ENCODE measurements at regions not wholly inside any gene's neighbourhood (a gene's known extent, or its start where the extent isn't known, plus 50 kb on each side); places are given as distances from the start of the nearest gene placed in this dataset.

DNA sequence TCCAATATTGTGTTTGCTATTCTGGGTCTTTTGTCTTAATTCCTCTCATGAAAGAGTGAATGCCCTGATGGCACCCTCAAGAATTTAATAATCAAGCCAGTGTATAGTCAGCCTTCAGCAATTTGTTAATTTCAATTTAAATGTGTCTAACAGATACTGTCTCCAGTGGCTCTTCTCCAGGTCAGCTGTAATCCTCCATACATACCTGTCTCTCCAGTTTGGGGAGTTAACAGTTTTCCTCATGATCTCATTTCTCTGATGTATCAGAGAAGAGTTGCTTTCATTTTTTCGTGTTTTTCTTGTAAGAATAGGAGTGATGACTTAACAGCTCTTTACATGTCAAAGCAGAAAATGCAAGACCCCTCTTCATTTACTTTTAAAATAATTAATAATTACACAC is 500.3 kb upstream of the RORB start:
- no peak for TF ChIP-seq MAZ (IDR thresholded peaks at IDR 0.05; ENCODE audit: borderline replicate concordance, low read depth, low read length)
- TF ChIP-seq NFE2L2 (IDR thresholded peaks at IDR 0.05; ENCODE audit: low read depth, low read length): no peak
- TF ChIP-seq, protein P1, sequence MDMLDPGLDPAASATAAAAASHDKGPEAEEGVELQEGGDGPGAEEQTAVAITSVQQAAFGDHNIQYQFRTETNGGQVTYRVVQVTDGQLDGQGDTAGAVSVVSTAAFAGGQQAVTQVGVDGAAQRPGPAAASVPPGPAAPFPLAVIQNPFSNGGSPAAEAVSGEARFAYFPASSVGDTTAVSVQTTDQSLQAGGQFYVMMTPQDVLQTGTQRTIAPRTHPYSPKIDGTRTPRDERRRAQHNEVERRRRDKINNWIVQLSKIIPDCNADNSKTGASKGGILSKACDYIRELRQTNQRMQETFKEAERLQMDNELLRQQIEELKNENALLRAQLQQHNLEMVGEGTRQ (IDR thresholded peaks at IDR 0.05; ENCODE audit: low read depth, low read length): no peak
- TF ChIP-seq MXI1 (IDR thresholded peaks at IDR 0.05; ENCODE audit: borderline replicate concordance, low read depth, low read length): no peak
- no peak for TF ChIP-seq RFX5 (IDR thresholded peaks at IDR 0.05; ENCODE audit: low read depth, low read length)
- TF ChIP-seq, protein P2, sequence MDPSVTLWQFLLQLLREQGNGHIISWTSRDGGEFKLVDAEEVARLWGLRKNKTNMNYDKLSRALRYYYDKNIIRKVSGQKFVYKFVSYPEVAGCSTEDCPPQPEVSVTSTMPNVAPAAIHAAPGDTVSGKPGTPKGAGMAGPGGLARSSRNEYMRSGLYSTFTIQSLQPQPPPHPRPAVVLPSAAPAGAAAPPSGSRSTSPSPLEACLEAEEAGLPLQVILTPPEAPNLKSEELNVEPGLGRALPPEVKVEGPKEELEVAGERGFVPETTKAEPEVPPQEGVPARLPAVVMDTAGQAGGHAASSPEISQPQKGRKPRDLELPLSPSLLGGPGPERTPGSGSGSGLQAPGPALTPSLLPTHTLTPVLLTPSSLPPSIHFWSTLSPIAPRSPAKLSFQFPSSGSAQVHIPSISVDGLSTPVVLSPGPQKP (IDR thresholded peaks at IDR 0.05; ENCODE audit: borderline replicate concordance, low read depth, low read length): no peak
- H4K8ac ChIP-seq (ENCODE audit: low read depth in 2 of 2, low read length in 2 of 2): no peak overlapping the region
- POLR2A ChIA-PET (ENCODE audit: unreplicated experiment): no interaction called here
- H3K4ac ChIP-seq (ENCODE audit: low read depth, low read length): no peak overlapping the region
- ATAC-seq (ENCODE audit: low read depth): no peak
- no peaks in the 10 kb centered on the region for H3K4me1 ChIP-seq (ENCODE audit: control insufficient read depth, insufficient read depth, low read length)
- no peak overlapping the region for H3K27ac ChIP-seq (ENCODE audit: insufficient read depth, low read length)
- no peaks in the 10 kb centered on the region for H3K36me3 ChIP-seq (ENCODE audit: control insufficient read depth, insufficient read depth, low read length)
- H2AK5ac ChIP-seq (ENCODE audit: low read depth, low read length): no peak overlapping the region
- no peaks in the 10 kb centered on the region for H3K27me3 ChIP-seq (ENCODE audit: control insufficient read depth, insufficient read depth, low read length)
- no peak overlapping the region for H2BK120ac ChIP-seq (ENCODE audit: low read depth, low read length)
- H2AK9ac ChIP-seq (replicated peaks; ENCODE audit: low read depth, low read length, poor library complexity): no peak overlapping the region
- H4K91ac ChIP-seq (ENCODE audit: insufficient read depth, low read depth, low read length): no peak overlapping the region
- dilution Hi-C loops (cut with HindIII; ENCODE audit: low sequenced_read_pairs, unreplicated experiment) (no loop called here), intact Hi-C loops (cut with micrococcal nuclease) (no loop called here), in situ Hi-C loops (cut with MboI; ENCODE audit: low sequenced_read_pairs) (no loop called here)
- no peak overlapping the region for H3K4me3 ChIP-seq (ENCODE audit: insufficient read depth, low read depth, low read length)
- CTCF ChIA-PET: no interaction called here
- no peak overlapping the region for H3K56ac ChIP-seq (ENCODE audit: extremely low read depth, insufficient read depth, low read length)
- H3K9me3 ChIP-seq (ENCODE audit: control insufficient read depth, insufficient read depth, low read length): peaks cover 2% of the 10 kb centered on the region; the same call in 1 of the 2 replicates
- no CpG with 5 or more reads among the region's 1 CpG for WGBS, 2 experiments (ENCODE audit: extremely low coverage in 2 of 2, insufficient read length in 1 of 2)
- no peak overlapping the region for H2AFZ ChIP-seq (replicated peaks; ENCODE audit: low read length, poor library complexity)
- H3K14ac ChIP-seq (replicated peaks; ENCODE audit: low read depth, low read length): no peak overlapping the region
- no TSS peak for BruUV-seq (replicated peaks)
- no peak overlapping the region for H2BK15ac ChIP-seq (ENCODE audit: low read depth, low read length)
- no peak overlapping the region for H3K18ac ChIP-seq (ENCODE audit: low read depth, low read length)
- no peak overlapping the region for H3K4me2 ChIP-seq (ENCODE audit: low read depth, low read length)
- no peak overlapping the region for H3K9ac ChIP-seq (ENCODE audit: low read depth, low read length)
- no peak overlapping the region for H2BK20ac ChIP-seq (ENCODE audit: low read depth, low read length)
- H4K20me1 ChIP-seq (ENCODE audit: insufficient read depth, low read length): no peaks in the 10 kb centered on the region
- no peaks in the 10 kb centered on the region for H3K79me1 ChIP-seq (ENCODE audit: low read depth in 1 of 2, low read length in 2 of 2)
- H3K23ac ChIP-seq (ENCODE audit: low read depth, low read length): no peak overlapping the region
- DNase-seq: no peak
- no peak overlapping the region for H4K5ac ChIP-seq (ENCODE audit: low read depth, low read length)
- H2BK5ac ChIP-seq (ENCODE audit: low read depth, low read length, poor library complexity, severe bottlenecking): no peak overlapping the region
- no peaks in the 10 kb centered on the region for H3K9me1 ChIP-seq (ENCODE audit: insufficient read depth, low read length)

All from IMR-90 (cell line).